WI38 (cell line): ENCODE measurements at regions not wholly inside any gene's neighbourhood (a gene's known extent, or its start where the extent isn't known, plus 50 kb on each side); places are given as distances from the start of the nearest gene placed in this dataset.

Source experiments
- H3K4me3 ChIP-seq: 2 replicates; pipeline ENCODE4 v1.5.1; 2011; ENCODE audit warnings: low read depth, mild to moderate bottlenecking, control low read depth, low read length
- CTCF ChIP-seq: IDR thresholded peaks from 2 replicates; pipeline ENCODE4 v1.5.1; 2012; ENCODE audit warnings: low read depth, mild to moderate bottlenecking, control low read depth, low read length

DNA sequence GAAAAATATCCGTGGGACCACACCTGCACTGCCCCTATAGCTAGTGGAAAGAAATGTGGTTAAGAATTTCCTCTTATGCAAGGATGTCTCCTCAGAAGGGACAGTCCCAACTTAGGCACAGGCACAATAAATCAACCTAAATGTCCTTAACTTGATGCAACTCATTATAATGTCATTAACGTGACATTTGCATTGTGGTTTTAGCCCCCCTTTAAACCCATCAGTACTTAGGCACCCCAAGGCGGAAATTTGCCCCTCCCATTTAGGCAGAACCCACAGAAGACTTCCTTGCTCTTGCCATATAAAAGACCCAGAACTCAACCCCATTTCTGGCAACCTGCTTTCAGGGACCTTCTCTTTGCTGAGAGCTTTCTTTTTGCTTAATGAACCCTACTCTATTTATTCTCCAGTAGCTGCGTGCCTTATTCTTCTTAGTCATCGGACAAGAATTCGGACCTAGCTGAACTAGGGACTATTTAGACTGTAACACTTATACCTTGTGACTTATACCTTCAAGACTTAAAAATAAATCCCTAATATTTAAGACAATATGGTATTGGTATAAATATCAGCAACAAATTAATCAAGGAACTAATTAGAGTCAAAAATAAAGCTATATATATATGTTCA, 1281.6 kb upstream of the TMEFF2 start:
- no peak for TF ChIP-seq CTCF
- H3K4me3 ChIP-seq: no peak overlapping the region

DNA sequence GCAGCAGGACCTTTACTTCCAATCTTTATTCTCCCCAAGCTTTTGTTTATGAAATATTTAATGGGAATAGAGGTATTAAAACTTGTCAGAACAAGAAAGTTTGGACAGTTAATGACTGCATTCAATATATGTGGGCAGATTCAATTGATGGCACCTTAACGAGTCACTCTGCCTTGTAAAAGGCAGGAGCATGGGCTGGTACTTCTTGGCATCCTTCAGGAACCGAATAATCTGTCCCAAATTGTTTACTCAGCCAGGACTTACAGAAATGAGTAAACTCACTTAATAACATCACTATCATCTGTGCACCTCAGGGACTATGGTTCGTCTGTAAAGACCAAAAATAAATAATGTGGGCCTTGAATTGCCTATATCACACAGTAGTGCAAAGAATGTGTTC, 1280.3 kb upstream of the TMEFF2 start:
- no peak for TF ChIP-seq CTCF
- no peak overlapping the region for H3K4me3 ChIP-seq

DNA sequence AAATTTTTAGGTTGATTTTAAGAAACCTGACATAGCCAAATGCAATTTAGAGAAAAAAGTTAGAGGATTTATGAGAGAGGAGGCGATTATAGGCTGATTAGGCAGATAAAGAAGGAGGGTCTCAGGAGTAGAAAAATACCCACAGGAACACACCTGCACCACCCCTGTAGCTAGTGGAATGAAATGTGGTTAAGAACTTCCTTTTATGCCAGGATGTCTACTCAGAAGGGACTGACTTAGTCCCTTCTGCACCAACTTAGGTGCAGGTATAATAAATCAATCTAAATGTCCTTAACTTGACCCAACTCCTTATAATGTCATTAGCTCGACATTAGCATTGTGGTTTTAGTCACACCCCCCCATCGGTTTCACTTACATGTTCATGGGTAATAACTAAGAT, 1274.5 kb upstream of the TMEFF2 start:
- no peak overlapping the region for H3K4me3 ChIP-seq
- no peak for TF ChIP-seq CTCF

DNA sequence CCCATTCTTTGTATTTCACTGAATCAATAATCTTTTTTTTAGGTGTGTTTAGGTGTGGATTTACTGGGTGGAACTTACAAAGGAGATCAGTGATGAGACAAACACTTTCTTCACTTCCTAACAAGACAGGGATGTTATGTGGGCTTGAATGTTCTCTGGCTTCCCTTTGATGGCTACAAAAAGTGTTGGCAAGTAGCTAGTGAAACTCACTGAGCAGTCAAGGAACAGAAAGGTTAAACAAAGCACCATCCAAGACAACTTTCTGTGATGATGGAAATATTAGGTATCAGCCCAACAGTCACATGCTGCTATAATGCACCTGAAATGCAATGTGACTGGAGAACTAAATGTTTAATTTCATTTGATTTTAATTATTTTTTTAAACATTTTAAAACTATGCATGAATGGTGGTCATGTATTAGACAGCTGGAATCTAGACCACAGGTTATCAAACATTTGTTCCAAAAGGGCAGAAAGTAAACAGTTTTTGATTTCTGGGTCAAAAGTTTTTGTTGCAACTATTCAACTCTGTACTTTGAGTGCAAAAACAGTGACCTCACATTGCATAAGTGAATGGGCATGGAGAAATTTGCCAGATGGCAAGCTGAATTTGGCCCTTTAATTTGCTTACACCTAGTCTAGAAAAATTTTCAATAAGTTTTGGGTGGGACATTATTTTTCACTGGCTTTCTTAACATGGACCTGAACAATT, 1272.7 kb upstream of the TMEFF2 start:
- no peak for TF ChIP-seq CTCF
- H3K4me3 ChIP-seq: no peak overlapping the region

DNA sequence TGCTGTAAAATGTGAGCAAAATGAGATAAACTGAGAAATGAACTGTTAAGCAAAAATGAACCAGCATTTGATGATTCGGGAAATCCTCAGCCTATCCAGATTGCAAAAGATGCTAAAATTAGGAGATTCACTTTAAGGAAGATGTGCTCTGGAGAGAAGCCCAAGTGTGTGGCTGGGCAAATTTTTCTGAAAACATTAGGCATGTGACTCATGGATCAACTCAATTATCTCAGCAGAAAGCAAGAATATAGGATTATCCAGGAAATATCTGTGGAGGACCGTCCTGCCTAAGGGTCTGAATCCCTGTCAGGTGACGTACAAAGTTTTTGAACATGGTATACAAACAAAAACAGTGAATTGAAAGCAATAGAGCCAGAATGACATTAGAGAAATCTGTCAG, 1268.3 kb upstream of the TMEFF2 start:
- no peak overlapping the region for H3K4me3 ChIP-seq
- TF ChIP-seq CTCF: no peak

DNA sequence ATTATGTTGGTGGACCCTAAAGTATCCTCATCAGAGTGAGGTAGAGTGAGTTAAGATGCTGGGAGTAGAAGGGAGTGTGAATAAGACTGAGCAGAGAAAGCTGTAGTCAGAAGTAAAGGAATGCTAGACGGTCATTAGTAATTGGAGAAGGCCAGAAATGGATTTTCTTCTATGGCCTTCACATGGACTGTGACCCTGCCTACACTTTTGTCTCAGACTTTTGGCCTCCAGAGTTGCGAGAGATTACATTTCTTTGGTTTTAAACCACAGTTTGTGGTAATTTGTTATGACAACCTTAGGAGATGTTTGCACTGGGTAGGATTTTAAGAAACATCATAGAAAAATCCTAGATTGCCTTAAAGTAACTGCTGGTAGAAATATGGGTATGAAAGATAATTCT, 1267.7 kb upstream of the TMEFF2 start:
- no peak overlapping the region for H3K4me3 ChIP-seq
- TF ChIP-seq CTCF: no peak

DNA sequence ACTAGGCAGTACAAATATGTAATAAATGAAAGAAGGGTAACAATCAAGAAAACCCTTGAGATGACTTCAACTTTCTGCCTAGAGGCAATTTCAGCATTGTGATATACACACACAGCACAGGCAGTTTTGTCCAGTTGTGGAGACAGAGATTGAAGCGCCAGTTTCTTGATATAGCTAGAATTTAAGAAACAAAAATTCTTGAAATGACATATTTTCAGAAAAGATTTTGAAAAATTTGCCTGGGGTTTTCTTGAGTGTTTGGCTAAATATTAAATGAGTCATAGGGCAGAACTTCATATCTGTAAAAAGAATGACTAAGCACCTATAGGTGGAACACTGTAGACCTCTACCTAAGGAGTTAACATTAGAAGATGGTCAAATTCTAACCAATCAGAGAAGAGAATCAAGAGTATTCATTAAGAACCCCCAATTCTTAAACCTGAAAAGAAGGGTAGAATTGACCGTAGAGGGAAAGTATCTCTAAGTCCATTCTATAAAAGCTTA, 1266.8 kb upstream of the TMEFF2 start:
- no peak overlapping the region for H3K4me3 ChIP-seq
- no peak for TF ChIP-seq CTCF
